K562 (cell line): ENCODE measurements at regions not wholly inside any gene's neighbourhood (a gene's known extent, or its start where the extent isn't known, plus 50 kb on each side); places are given as distances from the start of the nearest gene placed in this dataset.

ENCODE experiments used
- ATAC-seq: fragments of 200-7000 bp; cut with Tn5 transposase; 3 replicates; pipeline ENCODE4 v1.9.1; 2020; ENCODE audit warnings: moderate library complexity
- BruUV-seq: library from RNA; stranded (reverse); fragments of 400-500 nt; replicated peaks from 2 replicates; lab custom pipeline; 2021; lab: Mats Ljungman, UMichigan
- CTCF ChIA-PET: fragments of 300-600 bp; formaldehyde crosslinking; extraction: SDS; loops from one replicate; lab custom pipeline; 2021; ENCODE audit warnings: low intra/inter-chr PET ratio; lab: Yijun Ruan, JAX
- POLR2A ChIA-PET: fragments of 300-600, 350-650 bp; sonication (Branson Sonifier 250); formaldehyde crosslinking; extraction: SDS; loops from one replicate; lab custom pipeline; 2021; ENCODE audit warnings: antibody characterized with exemption, inconsistent platforms; lab: Yijun Ruan, JAX
- DNase-seq, 4 experiments: peaks; one replicate each; pipeline versions ENCODE4 v3.0.0 to v3.0.0-alpha.2; 2011 to 2018; ENCODE audit warnings: low spot score in 3 of 4, mixed read lengths in 3 of 4; ENCODE audit errors: extremely low read depth in 1 of 4
- FAIRE-seq: peaks from 2 replicates; lab custom pipeline; 2011; peaks lifted over from hg19 to GRCh38; lab: Jason Lieb, UNC
- H2AFZ ChIP-seq: 2 replicates; pipeline ENCODE4 v1.6.0; 2011; ENCODE audit warnings: low read depth, low read length, control low read depth, inconsistent platforms
- H3K27ac ChIP-seq: fragments of 200-600 bp; 3 replicates; pipeline ENCODE4 v1.8.0; 2011; ENCODE audit warnings: low read depth, mild to moderate bottlenecking, control low read depth, inconsistent platforms, low read length, moderate library complexity, mixed read lengths; ENCODE audit errors: extremely low read depth
- H3K27me3 ChIP-seq, 2 experiments: fragments of 300-600 bp in 1 of 2; 2 replicates in 1 of 2; 3 replicates in 1 of 2; pipeline versions ENCODE4 v1.6.0 to v1.8.0; 2011; ENCODE audit warnings: inconsistent platforms in 2 of 2, low read length in 2 of 2, mild to moderate bottlenecking in 1 of 2, mixed read lengths in 1 of 2, moderate library complexity in 1 of 2; ENCODE audit not compliant: control insufficient read depth in 2 of 2, insufficient read depth in 2 of 2
- H3K36me3 ChIP-seq: fragments of 300-600 bp; 3 replicates; pipeline ENCODE4 v1.8.0; 2011; ENCODE audit warnings: mild to moderate bottlenecking, low read length, inconsistent platforms; ENCODE audit not compliant: control insufficient read depth, insufficient read depth
- H3K4me1 ChIP-seq, 2 experiments: fragments of 200-600 bp in 1 of 2; replicated peaks in 1 of 2; 2 replicates in 1 of 2; 3 replicates in 1 of 2; pipeline versions ENCODE4 v1.5.1 to v1.8.0; 2011; ENCODE audit warnings: inconsistent platforms in 2 of 2, low read length in 2 of 2, mild to moderate bottlenecking in 1 of 2, mixed read lengths in 1 of 2, moderate library complexity in 1 of 2; ENCODE audit not compliant: control insufficient read depth in 2 of 2, insufficient read depth in 2 of 2
- H3K4me2 ChIP-seq: 2 replicates; pipeline ENCODE4 v1.6.1; 2011; ENCODE audit warnings: low read length, control low read depth, inconsistent platforms, mixed read lengths; ENCODE audit not compliant: insufficient read depth
- H3K4me3 ChIP-seq: fragments of 200-600 bp; sonication (generic), shearing (Covaris generic); 2 replicates; pipeline ENCODE4 v1.5.1; 2016; ENCODE audit warnings: control low read depth, inconsistent platforms
- H3K79me2 ChIP-seq: fragments of 200-600 bp; 3 replicates; pipeline ENCODE4 v1.8.0; 2011; ENCODE audit warnings: low read length, inconsistent platforms; ENCODE audit not compliant: control insufficient read depth, insufficient read depth
- H3K9ac ChIP-seq, 2 experiments: 2 replicates each; pipeline versions ENCODE4 v1.6.0 to v1.6.1; 2011; ENCODE audit warnings: low read depth in 2 of 2, low read length in 2 of 2, control low read depth in 1 of 2, inconsistent platforms in 1 of 2, mild to moderate bottlenecking in 1 of 2, mixed read lengths in 1 of 2; ENCODE audit not compliant: insufficient read depth in 1 of 2
- H3K9me1 ChIP-seq: one replicate; pipeline ENCODE4 v1.6.0; 2011; ENCODE audit warnings: inconsistent platforms, mild to moderate bottlenecking, low read length, moderate library complexity; ENCODE audit not compliant: control insufficient read depth, insufficient read depth
- H3K9me3 ChIP-seq: replicated peaks from 2 replicates; pipeline ENCODE4 v1.5.1; 2011; ENCODE audit warnings: low read depth, low read length, inconsistent platforms; ENCODE audit not compliant: control insufficient read depth, insufficient read depth
- H4K20me1 ChIP-seq: replicated peaks from 2 replicates; pipeline ENCODE4 v1.6.1; 2011; ENCODE audit warnings: low read length, inconsistent platforms, mixed read lengths; ENCODE audit not compliant: control insufficient read depth, insufficient read depth
- FIP1L1 ChIP-seq: fragments of 200-400 bp; formaldehyde crosslinking; IDR thresholded peaks from 2 replicates; pipeline ENCODE4 v1.6.1; 2018; ENCODE audit warnings: mild to moderate bottlenecking, low read depth, low read length; ENCODE audit not compliant: poor library complexity, severe bottlenecking
- FOXK2 ChIP-seq, 2 experiments: fragments of 450-650 bp; IDR thresholded peaks in 1 of 2; conservative IDR thresholded peaks in 1 of 2; 2 replicates each; pipeline ENCODE4 v1.6.1; 2016; ENCODE audit warnings: low read depth in 2 of 2, mild to moderate bottlenecking in 1 of 2
- NR2F6 ChIP-seq: fragments of 450-650 bp; formaldehyde crosslinking; IDR thresholded peaks from 2 replicates; pipeline ENCODE4 v1.4.0; 2020; ENCODE audit warnings: mild to moderate bottlenecking
- POLR2G ChIP-seq: fragments of 200-400 bp; formaldehyde crosslinking; IDR thresholded peaks from 2 replicates; pipeline ENCODE4 v1.6.1; 2017; ENCODE audit warnings: low read depth, mild to moderate bottlenecking, antibody characterized with exemption, low read length, moderate library complexity
- RBM14 ChIP-seq: fragments of 200-400 bp; formaldehyde crosslinking; IDR thresholded peaks from 2 replicates; pipeline ENCODE4 v1.6.1; 2018; ENCODE audit warnings: low read depth, mild to moderate bottlenecking, low read length, moderate library complexity, borderline replicate concordance; ENCODE audit not compliant: insufficient read depth
- ZFP36 ChIP-seq: fragments of 150-350 bp; IDR thresholded peaks from 2 replicates; pipeline ENCODE4 v1.6.1; 2018; ENCODE audit warnings: low read length, low read depth; ENCODE audit not compliant: partially characterized antibody
- ZNF644 ChIP-seq: fragments of 200-800 bp; sonication (Bioruptor generic); IDR thresholded peaks from 2 replicates; pipeline ENCODE4 v1.6.1; 2016; ENCODE audit warnings: low read depth, missing genetic modification characterization, missing compliant biosample characterization
- WGBS: fragments of 100-300 bp; shearing (Covaris generic); methylation state at CpG from one replicate; pipeline ENCODE4 v1.1.6; 2016; ENCODE audit warnings: low coverage, mixed read lengths; ENCODE audit not compliant: insufficient coverage; ENCODE audit errors: missing lambda C conversion rate; 5-methylcytosine and 5-hydroxymethylcytosine counted together
- in situ Hi-C: fragments of 300-500 bp; cut with MboI; formaldehyde crosslinking; loops from 4 replicates; pipeline ENCODE4 v1.15.0; 2018; ENCODE audit warnings: inconsistent platforms, mixed read lengths
- intact Hi-C: fragments of 100-400 bp; cut with micrococcal nuclease; formaldehyde crosslinking; loops from 2 replicates; pipeline ENCODE4 v1.14.2; 2022

- in situ Hi-C loops (no loop called here), intact Hi-C loops (no loop called here)
- Histone ChIP-seq H3K4me3 (no peak overlapping the region), H3K27ac (no peak overlapping the region), H2AFZ (no peak overlapping the region), H3K9me3 (no peaks in the 10 kb centered on the region; the same call in 1 of the 2 replicates), H4K20me1 (0 out of 2 replicates have a peak, but pooled peaks cover 6% of the 10 kb centered on the region), H3K4me2 (no peak overlapping the region)
- no TSS peak for BruUV-seq
- DNase-seq = peak in 2 of 4 experiments; percentile 15 to 23
- peak; percentile 70 for ATAC-seq
- 41% methylated on average over 1 of the region's 1 CpG for whole genome bisulfite sequencing
- no peak for TF ChIP-seq RBM14
- no peak for TF ChIP-seq NR2F6 (CRISPR knock-in tag)
- TF ChIP-seq ZFP36 = no peak
- TF ChIP-seq ZNF644 = no peak
- peak; percentile 21 for TF ChIP-seq FIP1L1
- TF ChIP-seq, all 486 proteins: peak for 1
- H3K4me1 ChIP-seq = no peaks in the 10 kb centered on the region
- H3K27me3 ChIP-seq = no peaks in the 10 kb centered on the region
- H3K9ac ChIP-seq = no peak overlapping the region
- FAIRE-seq = no peak
- ChIA-PET POLR2A (no interaction called here), CTCF (no interaction called here)
- H3K79me2 ChIP-seq = peaks cover 86% of the 10 kb centered on the region
- no peaks in the 10 kb centered on the region for H3K9me1 ChIP-seq
- H3K36me3 ChIP-seq = peaks cover 20% of the 10 kb centered on the region
These were observed 393.1 kb upstream of the KCND2 start for GRCh38 chr7:119879835-119880234.

GRCh38 chr7:119886007-119886406 lies 387.0 kb upstream of the KCND2 start:
- H3K27me3 ChIP-seq = no peaks in the 10 kb centered on the region
- no peak overlapping the region for H3K4me3 ChIP-seq
- no peak overlapping the region for H3K4me2 ChIP-seq
- no peaks in the 10 kb centered on the region for H3K4me1 ChIP-seq
- no peak overlapping the region for H3K27ac ChIP-seq
- H3K9ac ChIP-seq = no peak overlapping the region
- BruUV-seq = no TSS peak
- ATAC-seq (peak; percentile 16; the same call in 2 of the 3 replicates), FAIRE-seq (no peak), DNase-seq (no peak)
- H4K20me1 ChIP-seq = no peaks in the 10 kb centered on the region
- peaks cover 15% of the 10 kb centered on the region for H3K9me3 ChIP-seq
- ChIA-PET POLR2A (interaction anchor here (0.7 to 1.0 kb wide), 2 partner anchors 21 to 73 kb away, joined by 4 read pairs; no protein-coding TSS in a partner anchor), CTCF (no interaction called here)
- peaks cover 92% of the 10 kb centered on the region for H3K79me2 ChIP-seq
- intact Hi-C loops = no loop called here
- peaks cover 39% of the 10 kb centered on the region for H3K36me3 ChIP-seq
- whole genome bisulfite sequencing = 66% methylated on average over 3 of the region's 3 CpGs
- in situ Hi-C loops = no loop called here
- TF ChIP-seq POLR2G = peak; percentile 36; the same call in 1 of the 2 replicates
- TF ChIP-seq FOXK2 (conservative IDR thresholded peaks at IDR 0.05 in 1 of 2, IDR thresholded peaks at IDR 0.05 in 1 of 2; ENCODE audit: low read depth in 2 of 2) = no peak
- H3K9me1 ChIP-seq = no peaks in the 10 kb centered on the region
- no peak overlapping the region for H2AFZ ChIP-seq
